Osteocyte (in vitro differentiated cells): ENCODE measurements at regions not wholly inside any gene's neighbourhood (a gene's known extent, or its start where the extent isn't known, plus 50 kb on each side); places are given as distances from the start of the nearest gene placed in this dataset.
"Not testable (repeated sequence)": the region's sequence is repeated elsewhere in the genome, so short reads cannot be mapped to it uniquely, and the experiment has no call there.

Source experiments
- DNase-seq: peaks from one replicate; pipeline ENCODE4 v3.0.0; 2021; ENCODE audit warnings: mixed read lengths; ENCODE audit not compliant: unreplicated experiment; ENCODE audit errors: extremely low spot score
- H3K27ac Mint-ChIP-seq: one replicate; pipeline ENCODE4 v1.8.0; 2021; ENCODE audit warnings: mild to moderate bottlenecking, mixed read lengths; ENCODE audit not compliant: unreplicated experiment
- H3K27me3 Mint-ChIP-seq: one replicate; pipeline ENCODE4 v1.8.0; 2021; ENCODE audit warnings: mixed read lengths; ENCODE audit not compliant: unreplicated experiment
- H3K36me3 Mint-ChIP-seq: one replicate; pipeline ENCODE4 v1.8.0; 2021; ENCODE audit warnings: mixed read lengths; ENCODE audit not compliant: unreplicated experiment
- H3K4me1 Mint-ChIP-seq: one replicate; pipeline ENCODE4 v1.8.0; 2021; ENCODE audit warnings: mixed read lengths; ENCODE audit not compliant: unreplicated experiment
- H3K4me3 Mint-ChIP-seq: one replicate; pipeline ENCODE4 v1.8.0; 2021; ENCODE audit warnings: mild to moderate bottlenecking, moderate library complexity, mixed read lengths; ENCODE audit not compliant: unreplicated experiment
- H3K9me3 Mint-ChIP-seq: one replicate; pipeline ENCODE4 v1.8.0; 2021; ENCODE audit warnings: mixed read lengths; ENCODE audit not compliant: unreplicated experiment
- TF ChIP-seq, protein P1 (sequence below): fragments of 200-600 bp; sonication (generic); IDR thresholded peaks from 2 replicates; pipeline ENCODE4 v1.5.0; 2021; ENCODE audit warnings: antibody characterized with exemption, mild to moderate bottlenecking, moderate library complexity

- Mint-ChIP-seq H3K4me1 (no peaks in the 10 kb centered on the region), H3K9me3 (peaks cover 13% of the 10 kb centered on the region), H3K36me3 (no peaks in the 10 kb centered on the region), H3K27me3 (peaks cover 7% of the 10 kb centered on the region), H3K27ac (no peak overlapping the region), H3K4me3 (no peak overlapping the region)
- TF ChIP-seq, protein P1, sequence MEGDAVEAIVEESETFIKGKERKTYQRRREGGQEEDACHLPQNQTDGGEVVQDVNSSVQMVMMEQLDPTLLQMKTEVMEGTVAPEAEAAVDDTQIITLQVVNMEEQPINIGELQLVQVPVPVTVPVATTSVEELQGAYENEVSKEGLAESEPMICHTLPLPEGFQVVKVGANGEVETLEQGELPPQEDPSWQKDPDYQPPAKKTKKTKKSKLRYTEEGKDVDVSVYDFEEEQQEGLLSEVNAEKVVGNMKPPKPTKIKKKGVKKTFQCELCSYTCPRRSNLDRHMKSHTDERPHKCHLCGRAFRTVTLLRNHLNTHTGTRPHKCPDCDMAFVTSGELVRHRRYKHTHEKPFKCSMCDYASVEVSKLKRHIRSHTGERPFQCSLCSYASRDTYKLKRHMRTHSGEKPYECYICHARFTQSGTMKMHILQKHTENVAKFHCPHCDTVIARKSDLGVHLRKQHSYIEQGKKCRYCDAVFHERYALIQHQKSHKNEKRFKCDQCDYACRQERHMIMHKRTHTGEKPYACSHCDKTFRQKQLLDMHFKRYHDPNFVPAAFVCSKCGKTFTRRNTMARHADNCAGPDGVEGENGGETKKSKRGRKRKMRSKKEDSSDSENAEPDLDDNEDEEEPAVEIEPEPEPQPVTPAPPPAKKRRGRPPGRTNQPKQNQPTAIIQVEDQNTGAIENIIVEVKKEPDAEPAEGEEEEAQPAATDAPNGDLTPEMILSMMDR = no peak
- no peak for DNase-seq
Observed at GRCh38 chr13:55653497-55653896, 1487.2 kb upstream of the PRR20A start.

DNA sequence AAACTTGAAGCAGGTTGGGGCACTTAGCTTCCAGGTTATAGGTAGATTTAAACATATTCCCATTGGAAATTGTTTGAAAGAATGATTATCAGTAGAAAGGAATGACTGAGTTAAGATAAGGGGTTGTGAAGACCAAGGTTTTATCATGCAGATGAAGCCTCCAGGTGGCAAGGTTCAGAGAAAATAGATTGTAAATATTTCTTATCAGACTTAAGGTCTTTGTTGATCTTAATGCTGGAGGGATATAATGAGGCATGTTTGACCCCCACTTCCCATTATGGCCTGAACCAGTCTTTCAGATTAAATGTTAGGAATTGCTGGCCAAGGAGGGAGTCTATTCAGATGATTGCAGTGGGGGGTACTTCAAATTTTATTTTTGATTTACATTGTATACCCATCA is 1486.5 kb upstream of the PRR20A start:
- H3K27ac Mint-ChIP-seq = no peak overlapping the region
- H3K9me3 Mint-ChIP-seq = peaks cover 13% of the 10 kb centered on the region
- H3K4me1 Mint-ChIP-seq = no peaks in the 10 kb centered on the region
- peaks cover 7% of the 10 kb centered on the region for H3K27me3 Mint-ChIP-seq
- DNase-seq = no peak
- no peak overlapping the region for H3K4me3 Mint-ChIP-seq
- TF ChIP-seq, protein P1 = no peak
- H3K36me3 Mint-ChIP-seq = no peaks in the 10 kb centered on the region

DNA sequence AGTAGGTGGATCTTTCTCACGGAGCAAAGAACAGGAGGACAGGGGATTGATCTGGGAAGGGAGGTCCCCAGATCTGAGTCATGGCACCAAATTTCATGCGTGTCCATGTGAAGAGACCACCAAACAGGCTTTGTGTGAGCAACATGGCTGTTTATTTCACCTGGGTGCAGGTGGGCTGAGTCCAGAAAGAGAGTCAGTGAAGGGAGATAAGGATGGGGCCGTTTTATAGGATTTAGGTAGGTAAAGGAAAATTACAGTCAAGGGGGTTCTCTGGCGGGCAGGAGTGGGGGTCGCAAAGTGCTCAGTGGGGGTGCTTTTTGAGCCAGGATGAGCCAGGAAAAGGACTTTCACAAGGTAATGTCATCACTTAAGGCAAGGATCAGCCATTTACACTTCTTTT is 1480.5 kb upstream of the PRR20A start:
- not testable (repeated sequence) for H3K36me3 Mint-ChIP-seq, H3K27ac Mint-ChIP-seq, H3K4me1 Mint-ChIP-seq, H3K4me3 Mint-ChIP-seq, DNase-seq, H3K27me3 Mint-ChIP-seq
- H3K9me3 Mint-ChIP-seq = peaks cover 21% of the 10 kb centered on the region

DNA sequence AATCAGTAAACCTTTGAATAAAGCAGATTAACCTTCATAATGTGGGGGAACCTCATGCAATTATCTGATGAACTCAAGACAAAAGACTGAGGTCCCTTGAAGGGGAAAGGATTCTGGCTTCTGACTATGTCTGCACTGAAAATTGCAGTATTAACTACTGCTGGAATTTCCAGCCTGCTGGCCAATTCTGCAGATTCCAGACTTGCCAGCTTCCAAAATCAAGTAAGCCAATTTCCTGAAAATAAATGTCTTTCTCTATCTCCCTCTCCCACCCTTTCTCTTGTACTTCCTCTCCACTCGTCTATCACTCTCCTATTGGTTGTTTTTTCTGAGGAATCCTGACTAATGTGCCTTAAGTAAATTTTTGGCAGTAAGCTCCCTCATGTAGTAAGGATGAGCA is 1479.9 kb upstream of the PRR20A start:
- no peak for DNase-seq
- no peaks in the 10 kb centered on the region for H3K4me1 Mint-ChIP-seq
- H3K4me3 Mint-ChIP-seq = no peak overlapping the region
- no peak overlapping the region for H3K27ac Mint-ChIP-seq
- no peaks in the 10 kb centered on the region for H3K36me3 Mint-ChIP-seq
- peaks cover 3% of the 10 kb centered on the region for H3K27me3 Mint-ChIP-seq
- H3K9me3 Mint-ChIP-seq = peaks cover 20% of the 10 kb centered on the region
- TF ChIP-seq, protein P1 = no peak

GRCh38 chr13:55661505-55661904 is 1479.2 kb upstream of the PRR20A start:
- Mint-ChIP-seq H3K4me1 (no peaks in the 10 kb centered on the region), H3K27me3 (peaks cover 3% of the 10 kb centered on the region), H3K9me3 (peaks cover 24% of the 10 kb centered on the region), H3K4me3 (no peak overlapping the region), H3K27ac (no peak overlapping the region), H3K36me3 (no peaks in the 10 kb centered on the region)
- TF ChIP-seq, protein P1 = no peak
- DNase-seq = no peak

DNA sequence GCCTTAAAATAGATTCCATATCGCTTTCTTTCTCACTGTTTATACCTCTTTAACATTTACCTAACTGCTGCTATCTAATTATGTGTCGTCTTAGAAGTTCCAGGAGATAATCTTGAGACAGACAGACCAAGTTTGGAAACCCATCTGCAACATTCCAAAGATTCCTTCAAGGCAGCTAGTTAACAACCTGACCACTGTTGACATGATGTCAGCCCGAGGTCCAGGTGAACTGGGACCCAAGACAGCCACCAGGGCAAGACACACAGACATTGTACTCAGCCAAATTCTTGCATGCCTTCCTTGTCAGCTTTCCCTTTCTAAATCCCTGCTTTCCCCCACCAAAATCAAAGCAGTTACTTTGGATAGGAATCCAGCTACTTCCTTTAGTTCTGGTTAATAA is 1476.5 kb upstream of the PRR20A start:
- Mint-ChIP-seq H3K4me3 (no peak overlapping the region), H3K27ac (no peak overlapping the region), H3K9me3 (peaks cover 15% of the 10 kb centered on the region), H3K27me3 (no peaks in the 10 kb centered on the region), H3K36me3 (no peaks in the 10 kb centered on the region), H3K4me1 (no peaks in the 10 kb centered on the region)
- TF ChIP-seq, protein P1 = no peak
- no peak for DNase-seq
